ENCODE measurements at regions not wholly inside any gene's neighbourhood (a gene's known extent, or its start where the extent isn't known, plus 50 kb on each side); places are given as distances from the start of the nearest gene placed in this dataset.

DNA sequence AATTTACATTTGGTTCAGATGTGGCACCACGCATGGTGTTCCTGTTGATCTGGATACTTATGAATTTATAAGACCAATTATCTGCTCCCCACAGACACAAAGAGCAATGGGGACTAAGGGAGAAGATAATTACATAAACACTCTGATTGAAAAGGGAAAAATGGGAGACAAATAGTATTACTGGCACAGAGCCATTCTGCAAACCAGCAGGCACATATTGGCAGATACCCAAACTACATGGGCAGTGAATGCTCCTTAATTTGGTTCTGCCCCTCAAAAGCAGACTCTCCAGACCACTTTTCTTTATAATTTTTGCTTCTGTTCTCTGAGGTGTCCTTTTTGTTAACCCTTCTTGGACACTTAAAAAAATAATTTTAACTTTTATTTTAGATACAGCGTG, 1674.2 kb downstream of the PCDH9 start:
- Mint-ChIP-seq H3K4me3 (no peak overlapping the region), H3K27me3 (ENCODE audit: insufficient read depth, low read depth, poor library complexity) (peaks cover 2% of the 10 kb centered on the region), H3K4me1 (no peaks in the 10 kb centered on the region; the same call in 2 of the 3 replicates), H3K27ac (no peak overlapping the region), H3K9me3 (peaks cover 24% of the 10 kb centered on the region), H3K36me3 (ENCODE audit: low read depth) (peaks cover 17% of the 10 kb centered on the region; the same call in 2 of the 3 replicates)
- Histone ChIP-seq H3F3A (replicated peaks; ENCODE audit: low read depth) (no peaks in the 10 kb centered on the region), H3K9me2 (ENCODE audit: insufficient read depth) (peaks cover 9% of the 10 kb centered on the region; the same call in 1 of the 2 replicates), H3K79me2 (replicated peaks; ENCODE audit: insufficient read depth) (no peaks in the 10 kb centered on the region), H3K4me3 (no peak overlapping the region), H3K4me2 (no peak overlapping the region), H3K27me3 (ENCODE audit: insufficient read depth) (no peaks in the 10 kb centered on the region), H3K27ac (ENCODE audit: low read depth) (no peak overlapping the region), H3K4me1 (ENCODE audit: insufficient read depth) (no peaks in the 10 kb centered on the region), H2AFZ (no peak overlapping the region), H4K20me1 (replicated peaks; ENCODE audit: insufficient read depth) (no peaks in the 10 kb centered on the region), H3K36me3 (ENCODE audit: insufficient read depth) (no peaks in the 10 kb centered on the region; the same call in 1 of the 2 replicates)
- TF ChIP-seq NANOG (IDR thresholded peaks at IDR 0.05; ENCODE audit: borderline replicate concordance) (no peak), EZH2 (IDR thresholded peaks at IDR 0.05; ENCODE audit: low read depth, unreplicated experiment) (no peak), ZNF114 (CRISPR knock-in tag; IDR thresholded peaks at IDR 0.05) (no peak), EZH2phosphoT487 (IDR thresholded peaks at IDR 0.05; ENCODE audit: unreplicated experiment) (no peak), JUNB (IDR thresholded peaks at IDR 0.05; ENCODE audit: unreplicated experiment) (no peak), POLR2AphosphoS5 (IDR thresholded peaks at IDR 0.05; ENCODE audit: low read depth) (no peak), ZNF331 (CRISPR knock-in tag; IDR thresholded peaks at IDR 0.05; ENCODE audit: low read depth) (no peak), CREB1 (CRISPR knock-in tag; IDR thresholded peaks at IDR 0.05; ENCODE audit: low read depth) (no peak), STAT1 (IDR thresholded peaks at IDR 0.05; ENCODE audit: unreplicated experiment) (no peak)
- TF ChIP-seq, protein P1, sequence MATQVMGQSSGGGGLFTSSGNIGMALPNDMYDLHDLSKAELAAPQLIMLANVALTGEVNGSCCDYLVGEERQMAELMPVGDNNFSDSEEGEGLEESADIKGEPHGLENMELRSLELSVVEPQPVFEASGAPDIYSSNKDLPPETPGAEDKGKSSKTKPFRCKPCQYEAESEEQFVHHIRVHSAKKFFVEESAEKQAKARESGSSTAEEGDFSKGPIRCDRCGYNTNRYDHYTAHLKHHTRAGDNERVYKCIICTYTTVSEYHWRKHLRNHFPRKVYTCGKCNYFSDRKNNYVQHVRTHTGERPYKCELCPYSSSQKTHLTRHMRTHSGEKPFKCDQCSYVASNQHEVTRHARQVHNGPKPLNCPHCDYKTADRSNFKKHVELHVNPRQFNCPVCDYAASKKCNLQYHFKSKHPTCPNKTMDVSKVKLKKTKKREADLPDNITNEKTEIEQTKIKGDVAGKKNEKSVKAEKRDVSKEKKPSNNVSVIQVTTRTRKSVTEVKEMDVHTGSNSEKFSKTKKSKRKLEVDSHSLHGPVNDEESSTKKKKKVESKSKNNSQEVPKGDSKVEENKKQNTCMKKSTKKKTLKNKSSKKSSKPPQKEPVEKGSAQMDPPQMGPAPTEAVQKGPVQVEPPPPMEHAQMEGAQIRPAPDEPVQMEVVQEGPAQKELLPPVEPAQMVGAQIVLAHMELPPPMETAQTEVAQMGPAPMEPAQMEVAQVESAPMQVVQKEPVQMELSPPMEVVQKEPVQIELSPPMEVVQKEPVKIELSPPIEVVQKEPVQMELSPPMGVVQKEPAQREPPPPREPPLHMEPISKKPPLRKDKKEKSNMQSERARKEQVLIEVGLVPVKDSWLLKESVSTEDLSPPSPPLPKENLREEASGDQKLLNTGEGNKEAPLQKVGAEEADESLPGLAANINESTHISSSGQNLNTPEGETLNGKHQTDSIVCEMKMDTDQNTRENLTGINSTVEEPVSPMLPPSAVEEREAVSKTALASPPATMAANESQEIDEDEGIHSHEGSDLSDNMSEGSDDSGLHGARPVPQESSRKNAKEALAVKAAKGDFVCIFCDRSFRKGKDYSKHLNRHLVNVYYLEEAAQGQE (IDR thresholded peaks at IDR 0.05; ENCODE audit: unreplicated experiment) = no peak
- TF ChIP-seq, protein P2, sequence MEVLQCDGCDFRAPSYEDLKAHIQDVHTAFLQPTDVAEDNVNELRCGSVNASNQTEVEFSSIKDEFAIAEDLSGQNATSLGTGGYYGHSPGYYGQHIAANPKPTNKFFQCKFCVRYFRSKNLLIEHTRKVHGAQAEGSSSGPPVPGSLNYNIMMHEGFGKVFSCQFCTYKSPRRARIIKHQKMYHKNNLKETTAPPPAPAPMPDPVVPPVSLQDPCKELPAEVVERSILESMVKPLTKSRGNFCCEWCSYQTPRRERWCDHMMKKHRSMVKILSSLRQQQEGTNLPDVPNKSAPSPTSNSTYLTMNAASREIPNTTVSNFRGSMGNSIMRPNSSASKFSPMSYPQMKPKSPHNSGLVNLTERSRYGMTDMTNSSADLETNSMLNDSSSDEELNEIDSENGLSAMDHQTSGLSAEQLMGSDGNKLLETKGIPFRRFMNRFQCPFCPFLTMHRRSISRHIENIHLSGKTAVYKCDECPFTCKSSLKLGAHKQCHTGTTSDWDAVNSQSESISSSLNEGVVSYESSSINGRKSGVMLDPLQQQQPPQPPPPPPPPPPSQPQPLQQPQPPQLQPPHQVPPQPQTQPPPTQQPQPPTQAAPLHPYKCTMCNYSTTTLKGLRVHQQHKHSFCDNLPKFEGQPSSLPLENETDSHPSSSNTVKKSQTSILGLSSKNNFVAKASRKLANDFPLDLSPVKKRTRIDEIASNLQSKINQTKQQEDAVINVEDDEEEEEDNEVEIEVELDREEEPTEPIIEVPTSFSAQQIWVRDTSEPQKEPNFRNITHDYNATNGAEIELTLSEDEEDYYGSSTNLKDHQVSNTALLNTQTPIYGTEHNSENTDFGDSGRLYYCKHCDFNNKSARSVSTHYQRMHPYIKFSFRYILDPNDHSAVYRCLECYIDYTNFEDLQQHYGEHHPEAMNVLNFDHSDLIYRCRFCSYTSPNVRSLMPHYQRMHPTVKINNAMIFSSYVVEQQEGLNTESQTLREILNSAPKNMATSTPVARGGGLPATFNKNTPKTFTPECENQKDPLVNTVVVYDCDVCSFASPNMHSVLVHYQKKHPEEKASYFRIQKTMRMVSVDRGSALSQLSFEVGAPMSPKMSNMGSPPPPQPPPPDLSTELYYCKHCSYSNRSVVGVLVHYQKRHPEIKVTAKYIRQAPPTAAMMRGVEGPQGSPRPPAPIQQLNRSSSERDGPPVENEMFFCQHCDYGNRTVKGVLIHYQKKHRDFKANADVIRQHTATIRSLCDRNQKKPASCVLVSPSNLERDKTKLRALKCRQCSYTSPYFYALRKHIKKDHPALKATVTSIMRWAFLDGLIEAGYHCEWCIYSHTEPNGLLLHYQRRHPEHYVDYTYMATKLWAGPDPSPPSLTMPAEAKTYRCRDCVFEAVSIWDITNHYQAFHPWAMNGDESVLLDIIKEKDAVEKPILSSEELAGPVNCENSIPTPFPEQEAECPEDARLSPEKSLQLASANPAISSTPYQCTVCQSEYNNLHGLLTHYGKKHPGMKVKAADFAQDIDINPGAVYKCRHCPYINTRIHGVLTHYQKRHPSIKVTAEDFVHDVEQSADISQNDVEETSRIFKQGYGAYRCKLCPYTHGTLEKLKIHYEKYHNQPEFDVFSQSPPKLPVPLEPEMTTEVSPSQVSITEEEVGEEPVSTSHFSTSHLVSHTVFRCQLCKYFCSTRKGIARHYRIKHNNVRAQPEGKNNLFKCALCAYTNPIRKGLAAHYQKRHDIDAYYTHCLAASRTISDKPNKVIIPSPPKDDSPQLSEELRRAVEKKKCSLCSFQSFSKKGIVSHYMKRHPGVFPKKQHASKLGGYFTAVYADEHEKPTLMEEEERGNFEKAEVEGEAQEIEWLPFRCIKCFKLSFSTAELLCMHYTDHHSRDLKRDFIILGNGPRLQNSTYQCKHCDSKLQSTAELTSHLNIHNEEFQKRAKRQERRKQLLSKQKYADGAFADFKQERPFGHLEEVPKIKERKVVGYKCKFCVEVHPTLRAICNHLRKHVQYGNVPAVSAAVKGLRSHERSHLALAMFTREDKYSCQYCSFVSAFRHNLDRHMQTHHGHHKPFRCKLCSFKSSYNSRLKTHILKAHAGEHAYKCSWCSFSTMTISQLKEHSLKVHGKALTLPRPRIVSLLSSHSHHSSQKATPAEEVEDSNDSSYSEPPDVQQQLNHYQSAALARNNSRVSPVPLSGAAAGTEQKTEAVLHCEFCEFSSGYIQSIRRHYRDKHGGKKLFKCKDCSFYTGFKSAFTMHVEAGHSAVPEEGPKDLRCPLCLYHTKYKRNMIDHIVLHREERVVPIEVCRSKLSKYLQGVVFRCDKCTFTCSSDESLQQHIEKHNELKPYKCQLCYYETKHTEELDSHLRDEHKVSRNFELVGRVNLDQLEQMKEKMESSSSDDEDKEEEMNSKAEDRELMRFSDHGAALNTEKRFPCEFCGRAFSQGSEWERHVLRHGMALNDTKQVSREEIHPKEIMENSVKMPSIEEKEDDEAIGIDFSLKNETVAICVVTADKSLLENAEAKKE (CRISPR knock-in tag; IDR thresholded peaks at IDR 0.05) = no peak
- TF ChIP-seq, protein P3, sequence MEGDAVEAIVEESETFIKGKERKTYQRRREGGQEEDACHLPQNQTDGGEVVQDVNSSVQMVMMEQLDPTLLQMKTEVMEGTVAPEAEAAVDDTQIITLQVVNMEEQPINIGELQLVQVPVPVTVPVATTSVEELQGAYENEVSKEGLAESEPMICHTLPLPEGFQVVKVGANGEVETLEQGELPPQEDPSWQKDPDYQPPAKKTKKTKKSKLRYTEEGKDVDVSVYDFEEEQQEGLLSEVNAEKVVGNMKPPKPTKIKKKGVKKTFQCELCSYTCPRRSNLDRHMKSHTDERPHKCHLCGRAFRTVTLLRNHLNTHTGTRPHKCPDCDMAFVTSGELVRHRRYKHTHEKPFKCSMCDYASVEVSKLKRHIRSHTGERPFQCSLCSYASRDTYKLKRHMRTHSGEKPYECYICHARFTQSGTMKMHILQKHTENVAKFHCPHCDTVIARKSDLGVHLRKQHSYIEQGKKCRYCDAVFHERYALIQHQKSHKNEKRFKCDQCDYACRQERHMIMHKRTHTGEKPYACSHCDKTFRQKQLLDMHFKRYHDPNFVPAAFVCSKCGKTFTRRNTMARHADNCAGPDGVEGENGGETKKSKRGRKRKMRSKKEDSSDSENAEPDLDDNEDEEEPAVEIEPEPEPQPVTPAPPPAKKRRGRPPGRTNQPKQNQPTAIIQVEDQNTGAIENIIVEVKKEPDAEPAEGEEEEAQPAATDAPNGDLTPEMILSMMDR (conservative IDR thresholded peaks at IDR 0.05; ENCODE audit: low read depth in 2 of 2) = no peak
- TF ChIP-seq, protein P4, sequence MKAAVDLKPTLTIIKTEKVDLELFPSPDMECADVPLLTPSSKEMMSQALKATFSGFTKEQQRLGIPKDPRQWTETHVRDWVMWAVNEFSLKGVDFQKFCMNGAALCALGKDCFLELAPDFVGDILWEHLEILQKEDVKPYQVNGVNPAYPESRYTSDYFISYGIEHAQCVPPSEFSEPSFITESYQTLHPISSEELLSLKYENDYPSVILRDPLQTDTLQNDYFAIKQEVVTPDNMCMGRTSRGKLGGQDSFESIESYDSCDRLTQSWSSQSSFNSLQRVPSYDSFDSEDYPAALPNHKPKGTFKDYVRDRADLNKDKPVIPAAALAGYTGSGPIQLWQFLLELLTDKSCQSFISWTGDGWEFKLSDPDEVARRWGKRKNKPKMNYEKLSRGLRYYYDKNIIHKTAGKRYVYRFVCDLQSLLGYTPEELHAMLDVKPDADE (IDR thresholded peaks at IDR 0.05) = no peak
- ATAC-seq (no peak), DNase-seq (ENCODE audit: low spot score) (no peak)

Measured in GM23338 (cell line).